ENCODE measurements at regions not wholly inside any gene's neighbourhood (a gene's known extent, or its start where the extent isn't known, plus 50 kb on each side); places are given as distances from the start of the nearest gene placed in this dataset.

GRCh38 chr4:8769645-8770517 lies 101.8 kb downstream of the HMX1 start:
- no peak overlapping the region for H3K4me3 Mint-ChIP-seq (ENCODE audit: unreplicated experiment)
- POLR2A ChIA-PET = no interaction called here
- no TSS peak for BruUV-seq (replicated peaks)
- TF ChIP-seq, protein P1, sequence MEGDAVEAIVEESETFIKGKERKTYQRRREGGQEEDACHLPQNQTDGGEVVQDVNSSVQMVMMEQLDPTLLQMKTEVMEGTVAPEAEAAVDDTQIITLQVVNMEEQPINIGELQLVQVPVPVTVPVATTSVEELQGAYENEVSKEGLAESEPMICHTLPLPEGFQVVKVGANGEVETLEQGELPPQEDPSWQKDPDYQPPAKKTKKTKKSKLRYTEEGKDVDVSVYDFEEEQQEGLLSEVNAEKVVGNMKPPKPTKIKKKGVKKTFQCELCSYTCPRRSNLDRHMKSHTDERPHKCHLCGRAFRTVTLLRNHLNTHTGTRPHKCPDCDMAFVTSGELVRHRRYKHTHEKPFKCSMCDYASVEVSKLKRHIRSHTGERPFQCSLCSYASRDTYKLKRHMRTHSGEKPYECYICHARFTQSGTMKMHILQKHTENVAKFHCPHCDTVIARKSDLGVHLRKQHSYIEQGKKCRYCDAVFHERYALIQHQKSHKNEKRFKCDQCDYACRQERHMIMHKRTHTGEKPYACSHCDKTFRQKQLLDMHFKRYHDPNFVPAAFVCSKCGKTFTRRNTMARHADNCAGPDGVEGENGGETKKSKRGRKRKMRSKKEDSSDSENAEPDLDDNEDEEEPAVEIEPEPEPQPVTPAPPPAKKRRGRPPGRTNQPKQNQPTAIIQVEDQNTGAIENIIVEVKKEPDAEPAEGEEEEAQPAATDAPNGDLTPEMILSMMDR (IDR thresholded peaks at IDR 0.05; ENCODE audit: unreplicated experiment) = no peak
- H3K4me1 Mint-ChIP-seq (ENCODE audit: insufficient read depth, unreplicated experiment) = no peaks in the 10 kb centered on the region
- no peaks in the 10 kb centered on the region for H3K27me3 Mint-ChIP-seq (ENCODE audit: insufficient read depth, unreplicated experiment)
- H3K36me3 Mint-ChIP-seq (ENCODE audit: insufficient read depth, unreplicated experiment) = peaks cover 6% of the 10 kb centered on the region
- intact Hi-C loops (cut with micrococcal nuclease) = no loop called here
- no peak overlapping the region for H3K27ac Mint-ChIP-seq (ENCODE audit: low read depth, unreplicated experiment)
- no peak for DNase-seq (ENCODE audit: unreplicated experiment)
- CTCF ChIA-PET = no interaction called here
- peaks cover 13% of the 10 kb centered on the region for H3K9me3 Mint-ChIP-seq (ENCODE audit: unreplicated experiment)

GRCh38 chr4:8768357-8768999 lies 103.2 kb downstream of the HMX1 start:
- ChIA-PET POLR2A (no interaction called here), CTCF (no interaction called here)
- no TSS peak for BruUV-seq (replicated peaks)
- no peak overlapping the region for H3K27ac Mint-ChIP-seq (ENCODE audit: low read depth, unreplicated experiment)
- no peak for DNase-seq (ENCODE audit: unreplicated experiment)
- H3K9me3 Mint-ChIP-seq (ENCODE audit: unreplicated experiment) = peaks cover 13% of the 10 kb centered on the region
- no peaks in the 10 kb centered on the region for H3K27me3 Mint-ChIP-seq (ENCODE audit: insufficient read depth, unreplicated experiment)
- H3K36me3 Mint-ChIP-seq (ENCODE audit: insufficient read depth, unreplicated experiment) = peaks cover 6% of the 10 kb centered on the region
- H3K4me3 Mint-ChIP-seq (ENCODE audit: unreplicated experiment) = no peak overlapping the region
- TF ChIP-seq, protein P1 (IDR thresholded peaks at IDR 0.05; ENCODE audit: unreplicated experiment) = no peak
- H3K4me1 Mint-ChIP-seq (ENCODE audit: insufficient read depth, unreplicated experiment) = no peaks in the 10 kb centered on the region
- intact Hi-C loops (cut with micrococcal nuclease) = no loop called here

GRCh38 chr4:8766610-8767009 lies 105.0 kb downstream of the HMX1 start:
- intact Hi-C loops (cut with micrococcal nuclease) = no loop called here
- ChIA-PET POLR2A (no interaction called here), CTCF (interaction anchor here (0.7 kb wide), 1 partner anchor 12 kb away, joined by 5 read pairs; no protein-coding TSS in a partner anchor)
- no peak overlapping the region for H3K4me3 Mint-ChIP-seq (ENCODE audit: unreplicated experiment)
- peaks cover 13% of the 10 kb centered on the region for H3K9me3 Mint-ChIP-seq (ENCODE audit: unreplicated experiment)
- H3K27me3 Mint-ChIP-seq (ENCODE audit: insufficient read depth, unreplicated experiment) = no peaks in the 10 kb centered on the region
- H3K4me1 Mint-ChIP-seq (ENCODE audit: insufficient read depth, unreplicated experiment) = no peaks in the 10 kb centered on the region
- H3K36me3 Mint-ChIP-seq (ENCODE audit: insufficient read depth, unreplicated experiment) = peaks cover 6% of the 10 kb centered on the region
- no peak for DNase-seq (ENCODE audit: unreplicated experiment)
- no peak overlapping the region for H3K27ac Mint-ChIP-seq (ENCODE audit: low read depth, unreplicated experiment)
- no TSS peak for BruUV-seq (replicated peaks)
- TF ChIP-seq, protein P1 (IDR thresholded peaks at IDR 0.05; ENCODE audit: unreplicated experiment) = no peak

DNA sequence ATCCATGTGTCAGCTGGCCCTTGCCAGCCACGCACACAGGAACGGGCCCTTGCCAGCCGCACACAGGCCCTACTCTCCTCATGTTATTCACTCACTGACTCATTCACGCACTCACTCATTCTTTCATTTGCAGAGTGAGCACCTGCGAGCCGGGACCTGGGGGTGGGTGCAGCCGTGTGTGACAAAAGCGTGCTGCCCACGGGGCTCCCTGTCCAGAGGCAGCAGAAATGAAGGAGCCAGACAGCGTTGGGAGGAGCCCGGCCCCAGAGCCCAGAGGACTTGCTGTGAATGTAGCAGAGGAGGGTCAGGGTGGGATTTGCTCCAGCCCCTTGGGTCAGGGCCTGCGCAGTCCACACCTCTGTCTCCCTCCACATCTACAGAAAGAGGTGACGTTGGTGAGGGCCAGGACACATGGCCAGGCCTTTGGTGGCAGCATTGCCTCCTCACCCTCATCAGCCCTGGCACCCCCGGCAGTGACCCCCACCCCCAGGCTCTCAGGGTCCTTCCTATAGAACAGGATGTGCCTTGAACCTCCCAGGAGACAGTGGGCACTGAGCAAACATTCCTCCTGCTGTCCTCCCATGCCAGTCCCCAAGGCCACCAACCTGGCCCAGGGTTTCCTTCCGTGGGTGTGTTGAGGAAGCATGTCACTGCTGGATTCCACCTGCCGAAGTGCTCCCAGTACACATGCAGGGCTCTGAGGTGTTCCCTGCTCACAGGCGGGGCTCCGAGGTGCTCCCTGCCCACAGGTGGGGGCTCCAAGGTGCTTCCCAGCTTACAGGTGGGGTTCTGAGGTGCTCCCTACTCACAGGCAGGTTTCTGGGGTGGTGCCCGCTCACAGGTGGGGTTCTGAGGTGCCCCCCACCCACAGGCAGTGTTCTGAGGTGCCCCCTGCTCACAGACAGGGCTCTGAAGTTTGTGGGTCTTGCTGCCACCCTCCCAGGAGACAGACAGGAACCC lies 105.7 kb downstream of the HMX1 start:
- Mint-ChIP-seq H3K4me3 (ENCODE audit: unreplicated experiment) (no peak overlapping the region), H3K36me3 (ENCODE audit: insufficient read depth, unreplicated experiment) (peaks cover 6% of the 10 kb centered on the region), H3K27ac (ENCODE audit: low read depth, unreplicated experiment) (no peak overlapping the region), H3K27me3 (ENCODE audit: insufficient read depth, unreplicated experiment) (no peaks in the 10 kb centered on the region), H3K9me3 (ENCODE audit: unreplicated experiment) (peaks cover 13% of the 10 kb centered on the region), H3K4me1 (ENCODE audit: insufficient read depth, unreplicated experiment) (no peaks in the 10 kb centered on the region)
- no TSS peak for BruUV-seq (replicated peaks)
- CTCF ChIA-PET = no interaction called here
- no peak for DNase-seq (ENCODE audit: unreplicated experiment)
- intact Hi-C loops (cut with micrococcal nuclease) = no loop called here
- TF ChIP-seq, protein P1 (IDR thresholded peaks at IDR 0.05; ENCODE audit: unreplicated experiment) = no peak
- POLR2A ChIA-PET = no interaction called here

Data from MCF 10A (cell line).